Astrocyte (in vitro differentiated cells and primary cell): ENCODE measurements at regions not wholly inside any gene's neighbourhood (a gene's known extent, or its start where the extent isn't known, plus 50 kb on each side); places are given as distances from the start of the nearest gene placed in this dataset.
"Not testable (repeated sequence)": the region's sequence is repeated elsewhere in the genome, so short reads cannot be mapped to it uniquely, and the experiment has no call there.

Source experiments
- EZH2 ChIP-seq: IDR thresholded peaks from 2 replicates; pipeline ENCODE4 v1.6.1; 2012; ENCODE audit warnings: mild to moderate bottlenecking, low read length, inconsistent platforms; ENCODE audit not compliant: insufficient read depth
- TF ChIP-seq, protein P1 (sequence below): IDR thresholded peaks from 2 replicates; pipeline ENCODE4 v1.5.1; 2011; ENCODE audit warnings: low read depth, mild to moderate bottlenecking, inconsistent platforms, low read length, moderate library complexity; ENCODE audit not compliant: insufficient read depth

DNA sequence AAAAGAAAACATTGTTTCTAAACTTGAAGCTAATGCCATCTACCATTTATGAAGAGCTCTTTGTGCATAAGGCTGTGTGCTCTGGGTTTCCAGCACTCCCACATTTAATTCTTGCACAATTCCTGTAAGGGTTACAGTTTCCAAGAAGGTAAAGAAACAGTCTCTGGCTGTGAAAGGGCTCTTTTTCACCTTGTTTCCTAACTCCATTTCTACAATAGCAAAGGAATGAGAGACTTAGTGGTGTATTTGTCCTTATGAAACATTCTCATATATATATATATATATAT is 196.9 kb downstream of the SPATA31A7 start:
- TF ChIP-seq, protein P1, sequence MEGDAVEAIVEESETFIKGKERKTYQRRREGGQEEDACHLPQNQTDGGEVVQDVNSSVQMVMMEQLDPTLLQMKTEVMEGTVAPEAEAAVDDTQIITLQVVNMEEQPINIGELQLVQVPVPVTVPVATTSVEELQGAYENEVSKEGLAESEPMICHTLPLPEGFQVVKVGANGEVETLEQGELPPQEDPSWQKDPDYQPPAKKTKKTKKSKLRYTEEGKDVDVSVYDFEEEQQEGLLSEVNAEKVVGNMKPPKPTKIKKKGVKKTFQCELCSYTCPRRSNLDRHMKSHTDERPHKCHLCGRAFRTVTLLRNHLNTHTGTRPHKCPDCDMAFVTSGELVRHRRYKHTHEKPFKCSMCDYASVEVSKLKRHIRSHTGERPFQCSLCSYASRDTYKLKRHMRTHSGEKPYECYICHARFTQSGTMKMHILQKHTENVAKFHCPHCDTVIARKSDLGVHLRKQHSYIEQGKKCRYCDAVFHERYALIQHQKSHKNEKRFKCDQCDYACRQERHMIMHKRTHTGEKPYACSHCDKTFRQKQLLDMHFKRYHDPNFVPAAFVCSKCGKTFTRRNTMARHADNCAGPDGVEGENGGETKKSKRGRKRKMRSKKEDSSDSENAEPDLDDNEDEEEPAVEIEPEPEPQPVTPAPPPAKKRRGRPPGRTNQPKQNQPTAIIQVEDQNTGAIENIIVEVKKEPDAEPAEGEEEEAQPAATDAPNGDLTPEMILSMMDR = not testable (repeated sequence)
- TF ChIP-seq EZH2 = not testable (repeated sequence)
